ENCODE measurements at regions not wholly inside any gene's neighbourhood (a gene's known extent, or its start where the extent isn't known, plus 50 kb on each side); places are given as distances from the start of the nearest gene placed in this dataset.
"Not testable (repeated sequence)": the region's sequence is repeated elsewhere in the genome, so short reads cannot be mapped to it uniquely, and the experiment has no call there.

DNA sequence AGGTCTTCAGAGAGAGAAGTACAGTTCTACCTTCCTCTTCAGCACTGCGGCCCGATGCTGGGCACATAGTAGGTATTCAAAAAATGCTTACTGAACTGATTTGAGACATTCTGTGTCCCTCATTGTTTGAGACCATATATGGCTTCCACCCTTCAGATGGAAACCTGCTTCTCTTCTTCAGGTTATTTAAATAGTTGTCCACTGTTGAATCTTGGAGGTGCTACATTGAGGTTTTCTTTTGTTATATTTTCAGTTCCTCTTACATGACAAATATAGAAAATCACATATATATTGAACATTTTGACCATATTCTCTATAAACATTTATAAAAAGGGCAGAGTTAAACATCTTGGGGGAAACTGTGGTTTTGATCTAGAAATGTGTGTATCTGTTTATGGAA, 200.2 kb upstream of the LRRC3B start:
- DNase-seq = no peak

DNA sequence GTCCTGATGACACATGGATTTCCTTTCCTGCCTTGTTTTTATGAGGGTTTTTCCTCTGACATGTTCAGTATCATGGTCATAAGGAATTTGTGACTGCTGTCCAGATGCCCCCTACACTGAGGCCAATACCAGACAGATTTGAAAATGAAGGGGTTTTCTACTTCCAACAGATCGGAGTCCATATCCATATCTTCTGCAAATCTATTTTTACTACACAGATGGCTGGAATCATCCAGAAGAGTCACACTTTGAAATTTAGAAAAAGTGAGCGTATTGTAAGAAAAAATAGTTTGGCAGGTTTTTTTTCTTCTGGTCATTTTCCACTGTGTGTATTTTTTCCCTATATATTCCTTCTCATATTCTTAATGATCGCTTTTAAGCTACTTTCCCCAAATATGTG, 197.5 kb upstream of the LRRC3B start:
- DNase-seq = no peak

DNA sequence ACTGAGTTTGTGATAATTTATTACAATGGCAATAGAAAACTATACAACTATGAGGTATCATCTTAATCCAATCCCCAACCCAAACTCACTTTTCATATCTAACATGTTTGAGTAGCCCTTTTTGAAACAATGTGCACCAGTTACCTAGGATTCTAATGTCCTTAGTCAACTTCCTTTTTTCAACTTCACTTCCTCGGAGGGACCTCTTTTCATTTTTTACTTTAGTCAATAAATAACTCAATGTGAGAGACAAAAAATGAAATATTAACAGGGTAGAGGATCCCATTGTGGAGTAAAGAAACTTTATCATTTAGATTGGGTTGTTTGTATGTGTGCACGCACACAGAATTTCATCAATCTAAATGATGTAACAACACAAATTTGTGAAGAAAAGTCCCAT, 193.6 kb upstream of the LRRC3B start:
- DNase-seq = no peak

DNA sequence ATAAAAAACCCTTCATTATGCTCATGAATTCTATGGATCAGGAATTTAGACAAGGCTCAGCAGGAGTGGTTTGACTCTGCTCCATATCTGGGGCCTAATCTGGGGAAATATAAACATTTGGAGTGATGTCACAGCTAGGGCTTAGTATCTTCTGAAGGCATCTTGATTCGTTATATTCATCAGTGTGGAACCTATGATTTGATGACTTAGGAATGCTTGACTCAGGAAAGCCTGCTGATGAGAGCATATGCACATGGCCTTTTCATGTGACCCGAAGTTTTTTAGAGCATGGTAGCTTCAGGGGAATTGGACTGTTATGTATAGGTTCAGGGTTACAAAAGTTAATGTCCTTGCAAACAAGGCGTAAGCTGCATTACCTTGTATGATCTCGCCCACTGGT, 184.9 kb upstream of the LRRC3B start:
- DNase-seq = no peak

DNA sequence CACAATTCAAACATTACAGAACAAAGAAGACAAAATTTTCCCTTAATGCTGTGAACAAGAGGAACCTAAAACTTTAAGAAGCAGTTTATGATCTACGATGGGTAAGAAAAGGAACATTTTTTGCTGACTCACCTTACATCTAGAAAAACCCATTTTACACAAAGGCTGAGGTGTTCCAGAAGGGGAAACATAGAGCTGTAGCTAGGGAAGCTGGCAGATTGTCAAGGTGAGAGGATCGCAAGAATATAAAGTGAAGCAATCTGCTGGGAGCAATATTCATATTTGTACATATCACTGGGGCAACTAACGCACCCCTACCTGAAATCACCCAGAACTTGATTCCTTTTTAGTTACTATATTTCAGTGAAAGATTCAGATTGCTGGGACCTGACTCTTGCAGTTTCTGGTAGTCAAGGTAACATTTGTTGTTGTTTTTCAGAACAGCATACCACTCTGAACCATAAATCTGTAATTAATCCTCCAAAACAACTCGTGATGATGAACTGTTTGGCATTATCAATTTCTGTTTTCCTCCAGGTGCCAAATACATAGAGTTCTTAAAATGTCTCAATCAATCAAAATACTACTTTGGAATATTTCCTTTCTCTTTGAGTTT, 184.1 kb upstream of the LRRC3B start:
- DNase-seq = no peak

DNA sequence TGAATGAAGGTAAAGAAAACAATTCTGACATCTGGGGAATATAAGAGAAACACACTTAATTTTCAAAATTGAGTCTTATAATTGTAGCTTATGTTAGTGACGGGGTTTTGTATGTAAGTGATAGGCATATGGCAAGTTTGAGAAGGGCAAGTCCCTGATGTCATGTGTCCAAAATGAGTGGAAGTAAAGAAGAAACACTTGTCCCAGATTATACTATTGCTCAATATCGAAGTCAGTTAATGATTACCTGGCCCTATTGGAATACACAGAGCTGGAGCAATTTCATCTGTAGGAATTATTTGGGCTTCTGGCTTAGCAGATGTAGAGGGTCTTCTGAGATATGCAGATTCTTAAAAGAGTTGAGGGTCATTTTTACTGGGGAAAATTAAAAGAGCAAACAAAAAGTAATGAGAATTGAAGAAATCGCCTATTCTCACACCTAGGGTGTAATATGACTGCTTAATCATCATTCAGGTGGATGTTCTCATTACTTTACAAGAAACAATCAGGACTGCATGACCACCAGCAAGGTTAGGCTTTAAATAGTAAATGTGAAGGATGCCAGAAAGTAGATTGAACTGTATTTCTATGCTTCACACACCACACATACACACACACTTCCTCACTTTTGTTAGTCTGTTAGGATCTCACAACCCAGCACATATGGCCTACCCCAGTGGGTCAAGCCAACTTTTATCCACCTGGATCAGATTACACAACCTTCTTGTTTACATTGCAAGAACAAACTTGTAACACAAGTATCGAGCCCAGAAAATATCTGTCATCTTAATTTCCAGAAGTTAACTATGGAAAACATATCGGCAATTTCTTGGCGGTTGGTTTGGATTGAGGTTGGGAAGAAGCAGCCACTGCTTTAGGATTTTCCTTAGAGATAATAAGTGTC, 183.3 kb upstream of the LRRC3B start:
- DNase-seq = no peak

DNA sequence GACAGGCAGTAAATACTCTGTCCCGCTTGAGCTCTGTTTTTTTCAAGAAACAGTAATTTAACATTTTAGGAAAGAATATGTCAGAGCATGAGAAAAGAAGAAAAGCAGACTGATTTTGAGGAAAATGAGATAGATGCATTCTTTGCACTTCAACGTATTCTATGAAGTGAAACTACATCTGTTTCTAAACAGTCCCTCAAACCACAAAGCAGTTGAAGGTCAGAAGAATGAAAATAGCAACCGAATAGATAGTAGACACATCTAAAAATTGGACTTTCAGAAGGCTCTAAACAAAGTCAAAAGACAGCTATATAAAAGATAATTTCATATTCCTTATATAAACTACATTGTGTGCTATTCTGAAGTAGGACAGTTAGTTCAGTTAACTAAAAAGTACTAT, 172.6 kb upstream of the LRRC3B start:
- DNase-seq = no peak

DNA sequence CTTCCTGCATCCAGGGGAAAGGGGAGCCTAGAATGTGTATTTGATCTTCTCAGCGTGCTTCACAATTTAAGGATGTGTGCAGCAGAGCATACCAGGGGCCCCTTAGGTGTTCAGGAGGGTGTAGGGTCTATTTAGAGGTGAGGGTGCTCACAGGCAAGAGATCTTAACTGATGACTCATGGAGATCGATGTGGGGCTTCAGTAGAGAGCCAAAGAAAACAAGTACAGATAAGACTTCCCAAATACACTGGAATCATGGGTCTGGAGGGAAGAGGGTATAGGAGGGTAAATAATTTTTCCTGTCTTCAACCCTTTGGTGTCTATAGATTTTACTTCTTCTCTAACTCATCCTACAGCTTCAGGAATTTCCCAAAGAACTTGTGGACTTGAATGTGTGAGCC, 170.2 kb upstream of the LRRC3B start:
- no peak for DNase-seq

DNA sequence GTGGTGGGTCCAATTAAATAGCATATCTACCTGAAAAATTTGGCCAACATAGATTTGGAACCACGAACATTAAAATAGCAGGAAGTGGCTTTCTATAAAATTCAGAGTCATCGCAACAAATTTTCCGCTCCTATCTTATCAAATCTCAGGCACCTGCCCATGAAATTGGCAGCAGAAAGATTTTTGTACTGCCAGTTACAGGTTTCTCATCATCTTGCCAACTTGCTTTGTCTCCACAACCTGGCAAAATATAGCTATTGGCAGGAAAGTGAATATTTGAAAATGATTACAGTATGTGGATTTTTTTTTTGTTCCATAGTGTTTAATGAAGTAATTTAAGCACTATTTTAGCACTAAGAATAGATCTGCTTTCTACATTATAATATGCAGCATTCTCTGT, 161.6 kb upstream of the LRRC3B start:
- DNase-seq = no peak

DNA sequence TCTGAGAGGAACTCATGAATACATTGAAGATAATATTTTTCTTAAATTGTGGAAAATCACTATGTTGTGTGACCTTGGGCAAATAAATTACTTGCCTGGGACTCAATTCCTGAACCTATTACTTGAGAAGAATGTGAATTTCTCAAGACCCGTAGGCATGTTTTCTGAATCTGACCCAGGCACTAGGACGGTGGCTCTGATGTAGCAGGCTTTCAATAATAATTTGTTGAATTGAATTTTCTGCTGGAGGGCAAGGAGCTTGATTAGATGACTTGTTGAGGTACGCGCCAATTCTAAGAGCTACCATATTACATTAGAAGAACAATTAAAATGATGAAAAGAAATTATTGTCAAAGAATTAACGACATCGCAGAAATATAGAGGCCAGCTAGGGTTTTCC, 150.2 kb upstream of the LRRC3B start:
- no peak for DNase-seq

DNA sequence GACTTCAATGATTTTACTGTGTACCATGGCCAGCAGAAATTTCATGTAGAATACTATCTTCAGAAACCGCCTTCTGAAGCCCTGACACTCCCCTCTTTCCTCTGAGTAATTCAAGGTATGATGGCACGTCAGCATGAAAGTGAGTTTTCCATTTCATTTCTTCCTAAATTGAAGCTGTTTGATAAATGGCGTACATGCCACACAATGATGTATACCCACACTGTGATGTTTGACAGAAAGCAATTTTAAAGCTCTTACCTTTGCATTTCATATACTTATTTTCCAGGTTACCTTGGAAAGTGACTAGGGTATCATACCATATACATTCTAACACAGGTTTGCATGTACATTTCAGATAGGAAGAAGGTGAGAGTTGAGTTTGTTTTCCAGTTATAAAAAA, 147.9 kb upstream of the LRRC3B start:
- no peak for DNase-seq

DNA sequence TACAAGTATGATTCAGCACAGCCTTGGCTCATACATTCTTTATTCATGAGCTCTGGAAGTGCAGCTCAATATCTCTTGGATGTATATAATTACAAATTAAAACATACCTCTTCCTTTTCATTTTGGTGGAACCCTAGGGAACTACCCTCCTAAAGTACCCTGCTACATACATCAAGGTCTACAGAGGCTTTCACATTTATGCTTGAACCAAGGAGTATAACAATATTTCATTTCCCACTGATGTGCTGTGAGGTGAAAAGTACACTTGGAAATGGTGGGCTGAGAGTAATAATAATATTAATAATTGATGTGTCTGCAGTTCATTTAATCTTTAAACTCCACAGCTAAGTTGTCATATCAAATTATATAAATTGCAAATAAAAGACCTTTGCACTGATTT, 142.2 kb upstream of the LRRC3B start:
- no peak for DNase-seq

DNA sequence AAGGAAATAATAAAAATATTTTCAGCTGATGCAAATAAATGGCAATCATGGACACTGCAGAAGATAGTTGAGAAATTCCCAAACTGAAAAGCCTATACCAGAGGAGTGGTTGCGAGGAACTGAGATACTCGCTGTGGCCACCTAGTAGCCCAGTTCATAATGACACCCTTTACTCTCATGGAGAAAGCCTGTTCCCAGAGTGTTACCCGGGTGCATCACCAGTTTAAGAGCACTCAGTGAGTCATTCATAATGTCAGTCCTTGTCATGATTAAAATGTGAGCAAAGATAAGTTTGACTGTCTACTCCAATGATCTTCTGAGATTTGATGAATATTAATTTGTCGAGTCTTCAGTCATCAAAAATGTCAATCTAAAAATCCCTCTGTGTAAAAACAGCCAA, 138.4 kb upstream of the LRRC3B start:
- no peak for DNase-seq

DNA sequence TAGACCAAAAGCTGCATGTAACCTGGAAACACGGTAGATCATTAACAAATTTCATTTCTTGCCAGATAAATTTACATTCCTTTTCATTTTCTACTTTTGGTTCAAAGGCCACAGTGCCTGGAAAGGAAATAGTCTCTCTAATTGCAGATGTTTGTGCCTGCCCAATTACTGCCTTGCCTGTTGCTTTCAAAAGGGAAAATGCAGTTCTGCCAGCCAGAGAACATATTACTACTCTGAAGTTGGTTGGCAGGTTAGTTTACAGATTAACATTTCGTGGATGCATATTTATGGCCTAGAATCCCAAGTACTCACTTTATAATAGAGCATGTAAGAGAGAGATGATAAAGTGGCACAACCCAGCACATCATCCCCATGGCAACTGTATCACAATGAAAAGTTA, 124.3 kb upstream of the LRRC3B start:
- no peak for DNase-seq

DNA sequence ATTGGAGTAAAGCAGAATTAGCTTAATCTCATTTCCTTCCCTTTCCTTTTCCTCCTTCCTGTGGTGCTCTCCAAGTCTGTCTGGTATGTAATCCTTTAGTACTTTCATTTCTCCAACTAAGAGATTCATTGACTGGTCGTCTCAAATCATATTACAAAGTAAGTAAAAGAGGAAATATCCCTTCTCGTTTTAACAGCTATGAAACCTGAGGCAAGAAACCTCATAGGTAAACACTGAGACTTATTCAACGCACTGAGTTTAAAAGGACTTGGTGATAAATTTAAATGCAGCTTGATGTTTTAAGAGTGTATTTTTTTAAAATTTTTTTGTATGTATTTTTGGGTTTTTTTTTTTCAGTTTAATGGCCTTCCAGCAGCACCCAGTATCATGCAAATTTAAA, 117.2 kb upstream of the LRRC3B start:
- DNase-seq = no peak

DNA sequence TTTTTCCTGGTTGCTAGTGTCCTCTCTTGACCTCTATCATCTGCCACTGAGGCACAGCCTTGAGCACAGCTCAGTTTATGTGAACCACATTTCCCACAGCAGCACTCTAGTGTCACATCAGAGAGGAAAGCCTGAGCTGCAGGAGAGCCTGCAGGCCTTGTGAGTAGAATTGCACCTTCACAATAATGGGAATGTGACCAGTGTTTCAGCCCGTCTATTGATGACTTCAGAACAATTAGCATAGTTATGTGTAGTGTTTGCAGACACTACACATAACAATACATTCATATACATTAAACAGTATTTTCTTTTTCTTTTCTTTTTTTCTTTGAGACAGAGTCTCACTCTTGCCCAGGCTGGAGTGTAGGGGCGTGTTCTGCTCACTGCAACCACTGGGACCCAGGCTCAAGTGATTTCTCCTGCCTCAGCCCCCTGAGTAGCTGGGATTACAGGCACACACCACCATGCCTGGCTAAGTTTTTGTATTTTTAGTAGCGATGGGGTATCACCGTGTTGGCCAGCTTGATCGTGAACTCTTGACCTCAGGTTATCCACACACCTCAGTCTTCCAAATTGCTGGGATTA, 108.0 kb upstream of the LRRC3B start:
- DNase-seq = not testable (repeated sequence)

DNA sequence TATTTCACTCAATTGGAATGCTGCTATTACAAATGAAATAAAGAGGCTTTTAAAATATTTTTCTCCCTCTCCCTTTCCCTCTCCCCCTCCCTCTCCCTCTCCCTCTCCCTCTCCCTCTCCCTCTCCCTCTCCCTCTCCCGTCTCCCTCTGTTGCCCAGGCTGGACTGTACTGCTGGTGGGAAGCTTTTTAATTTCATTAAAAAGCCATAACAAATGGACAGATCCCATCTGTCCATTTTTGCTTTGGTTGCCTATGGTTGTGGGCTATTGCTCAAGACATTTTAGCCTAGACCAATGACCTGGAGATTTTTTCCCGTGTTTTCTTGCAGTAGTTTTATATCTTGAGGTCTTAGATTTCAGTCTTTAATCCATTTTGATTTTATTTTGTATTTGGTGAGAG, 107.2 kb upstream of the LRRC3B start:
- no peak for DNase-seq

DNA sequence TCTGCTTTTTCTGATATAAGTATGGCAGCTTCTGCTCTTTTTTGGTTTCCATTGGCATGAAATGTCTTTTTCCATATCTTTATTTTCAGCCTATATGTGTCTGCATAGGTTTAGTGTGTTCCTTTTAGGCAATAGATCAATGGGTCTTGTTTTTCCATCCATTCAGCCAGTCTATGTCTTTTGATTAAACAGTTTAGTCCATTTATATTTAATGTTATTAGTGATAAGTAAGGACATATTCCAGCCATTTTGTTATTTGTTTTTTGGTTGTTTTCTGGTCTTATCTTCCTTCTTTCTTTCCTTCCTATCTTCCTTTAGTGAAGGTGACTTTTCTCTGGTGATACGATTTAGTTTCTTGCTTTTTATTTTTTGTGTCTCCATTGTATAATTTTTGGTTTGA, 101.3 kb upstream of the LRRC3B start:
- no peak for DNase-seq

DNA sequence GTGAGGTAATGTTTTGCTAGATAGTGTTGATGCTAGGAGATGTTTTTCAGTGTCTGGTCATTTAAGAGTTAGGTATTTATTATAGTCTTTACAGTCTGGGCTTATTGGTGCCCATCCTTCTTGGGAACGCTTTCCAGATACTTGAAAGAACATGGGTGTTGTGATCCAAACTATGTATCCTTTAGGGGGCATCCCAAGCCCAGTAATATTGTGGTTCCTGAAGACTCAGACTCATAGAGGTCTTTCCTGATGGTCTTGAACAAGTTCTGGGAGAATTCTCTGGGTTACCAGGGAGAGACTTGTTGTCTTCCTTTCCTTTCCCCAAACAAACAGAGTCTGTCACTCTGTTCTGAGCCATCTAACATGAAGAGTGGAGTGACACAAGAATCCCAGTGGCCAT, 99.7 kb upstream of the LRRC3B start:
- DNase-seq = no peak

DNA sequence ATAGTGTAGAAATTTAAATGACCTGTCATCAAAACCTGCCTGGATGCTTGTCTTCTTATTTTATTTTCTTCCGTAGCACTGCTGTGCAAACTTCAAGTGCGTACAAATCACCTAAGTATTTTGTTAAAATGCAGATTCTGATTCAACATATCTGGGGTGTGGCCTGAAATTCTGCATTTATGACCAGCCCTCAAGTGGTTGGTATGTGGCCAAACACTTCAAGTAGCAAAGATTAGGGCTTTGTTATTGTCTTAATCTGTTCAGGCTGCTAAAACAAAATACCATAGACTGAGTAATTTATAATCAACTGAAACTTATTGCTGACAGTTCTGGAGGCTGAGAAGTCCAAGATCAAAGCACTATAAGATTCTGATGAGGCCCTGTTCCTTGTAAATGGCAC, 97.6 kb upstream of the LRRC3B start:
- no peak for DNase-seq

DNA sequence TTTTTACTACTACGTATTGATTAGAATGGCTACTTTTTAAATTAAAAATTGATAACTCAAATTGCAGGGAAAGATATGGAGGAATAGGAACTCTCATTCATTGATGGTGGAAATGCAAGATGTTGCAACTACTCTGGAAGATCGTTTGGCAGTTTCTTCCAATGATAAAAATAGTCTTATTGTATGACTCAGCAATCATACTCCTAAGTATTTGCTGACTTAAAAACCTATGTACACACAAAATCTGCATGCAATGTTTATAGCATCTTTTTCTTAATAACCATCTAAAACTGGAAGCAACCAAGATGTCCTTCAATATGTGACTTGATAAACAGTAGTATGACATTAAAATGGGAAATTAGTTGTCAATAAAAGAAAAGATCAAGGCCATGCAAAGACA, 87.4 kb upstream of the LRRC3B start:
- no peak for DNase-seq

DNA sequence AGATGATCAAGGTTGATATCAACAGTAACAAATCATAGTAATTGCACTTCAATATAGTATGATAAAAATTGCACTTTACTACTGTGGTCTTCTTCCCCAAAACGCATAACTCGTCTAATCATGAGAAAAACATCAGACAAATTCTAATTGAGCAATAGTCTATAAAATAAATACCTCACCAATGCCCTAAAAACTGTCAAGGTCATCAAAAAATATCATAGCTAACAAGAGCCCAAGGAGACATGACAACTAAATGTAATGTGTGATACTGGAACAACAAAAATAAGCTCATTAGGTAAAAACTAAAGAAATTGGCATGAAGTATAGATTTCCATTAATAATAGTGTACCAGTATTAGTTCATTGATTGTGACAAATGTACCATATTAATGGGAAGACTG, 85.6 kb upstream of the LRRC3B start:
- DNase-seq = no peak

DNA sequence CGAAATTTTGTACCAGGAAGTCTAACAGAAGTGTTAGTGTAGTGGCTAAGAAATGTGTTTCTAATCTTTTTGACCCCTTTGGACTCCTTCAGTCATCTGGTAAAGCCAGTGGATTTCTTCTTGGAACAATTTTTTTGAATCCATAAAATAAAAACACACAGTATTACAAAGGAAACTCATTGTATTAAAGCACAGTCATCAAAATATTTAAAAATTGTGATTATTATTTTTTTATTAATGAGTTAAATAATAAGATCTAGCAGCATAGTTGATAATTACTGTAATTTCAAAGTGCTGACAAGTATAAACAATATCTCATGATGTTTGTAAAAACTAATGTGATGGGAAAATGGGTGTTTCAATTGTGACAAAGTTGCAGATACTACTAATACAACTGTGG, 72.2 kb upstream of the LRRC3B start:
- DNase-seq = no peak

DNA sequence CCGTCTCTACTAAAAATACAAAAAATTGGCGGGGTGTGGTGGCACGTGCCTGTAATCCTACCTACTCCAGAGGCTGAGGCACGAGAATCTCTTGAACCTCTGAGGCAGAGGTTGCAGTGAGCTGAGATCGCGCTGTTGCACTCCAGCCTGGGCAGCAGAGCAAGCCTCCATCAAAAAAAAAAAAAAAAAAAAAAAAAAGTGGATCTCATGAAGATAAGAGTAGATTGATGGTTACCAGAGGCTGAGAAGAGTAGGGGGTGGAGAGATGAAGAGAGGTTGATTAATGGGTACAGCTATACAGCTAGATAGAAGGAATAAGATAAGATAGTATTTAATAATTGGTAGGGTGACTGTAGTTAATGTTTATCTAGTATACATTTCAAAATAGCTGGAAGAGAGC, 65.9 kb upstream of the LRRC3B start:
- no peak for DNase-seq

DNA sequence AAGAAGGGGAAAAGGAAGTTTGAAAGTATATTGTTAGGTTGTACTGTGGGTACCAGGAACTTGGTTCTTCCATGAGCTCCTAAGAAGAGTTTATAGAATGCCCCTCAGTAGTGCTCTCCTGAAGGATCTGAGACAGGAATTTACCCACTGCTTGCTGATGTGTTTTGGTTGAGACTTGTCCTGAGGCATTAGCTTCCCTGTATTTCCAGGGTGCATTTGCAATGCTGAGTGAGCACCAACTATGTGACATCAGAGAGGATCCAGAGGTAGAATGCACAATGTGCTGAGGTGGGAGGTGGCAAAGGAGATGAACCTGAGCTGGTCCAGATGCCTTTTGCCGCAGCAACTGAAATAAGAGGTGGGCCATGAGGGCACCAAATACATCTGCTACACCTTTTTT, 64.3 kb upstream of the LRRC3B start:
- DNase-seq = no peak
